ENCODE measurements at regions not wholly inside any gene's neighbourhood (a gene's known extent, or its start where the extent isn't known, plus 50 kb on each side); places are given as distances from the start of the nearest gene placed in this dataset.

DNA sequence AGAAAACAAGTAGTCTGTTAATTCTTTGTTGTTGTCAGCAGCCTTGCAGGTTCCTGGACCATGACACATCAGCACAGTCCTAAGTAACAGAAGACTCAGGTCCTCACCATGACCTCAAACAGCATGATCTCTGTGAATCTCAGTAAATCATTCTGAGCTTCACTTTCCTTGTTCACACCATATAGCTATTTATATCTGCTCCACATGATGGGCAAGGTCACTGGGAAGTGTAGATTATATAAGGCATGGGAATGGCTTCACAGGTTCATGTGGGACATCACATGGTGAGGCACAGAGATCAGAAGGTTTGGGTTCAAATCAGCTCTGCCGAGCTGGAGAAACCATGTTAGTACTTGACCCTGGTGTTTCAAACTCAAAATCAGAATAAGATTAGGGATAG lies 245.4 kb upstream of the SPTLC3 start:
- DNase-seq: no peak

- peak; percentile 15 for DNase-seq
Measured at GRCh38 chr20:12764053-12764452, 244.7 kb upstream of the SPTLC3 start.

DNA sequence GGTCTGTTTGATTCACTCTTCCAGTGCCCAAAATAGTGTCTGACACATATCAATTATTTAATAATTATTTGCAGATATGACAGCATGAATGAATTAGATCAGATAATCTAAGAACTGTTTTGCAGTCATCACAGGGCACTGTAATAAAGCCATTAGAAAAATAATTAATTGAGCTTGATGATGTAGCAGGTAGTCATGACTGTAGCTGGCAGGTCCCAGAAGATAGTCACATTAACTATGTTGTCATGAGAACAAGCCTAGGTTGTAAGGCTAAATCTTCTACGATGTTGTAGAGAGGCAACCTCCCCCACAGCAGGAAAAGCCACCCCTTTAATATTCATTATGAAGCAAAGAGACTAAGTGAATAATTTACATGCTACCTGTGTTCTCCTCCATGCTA lies 243.9 kb upstream of the SPTLC3 start:
- no peak for DNase-seq

DNA sequence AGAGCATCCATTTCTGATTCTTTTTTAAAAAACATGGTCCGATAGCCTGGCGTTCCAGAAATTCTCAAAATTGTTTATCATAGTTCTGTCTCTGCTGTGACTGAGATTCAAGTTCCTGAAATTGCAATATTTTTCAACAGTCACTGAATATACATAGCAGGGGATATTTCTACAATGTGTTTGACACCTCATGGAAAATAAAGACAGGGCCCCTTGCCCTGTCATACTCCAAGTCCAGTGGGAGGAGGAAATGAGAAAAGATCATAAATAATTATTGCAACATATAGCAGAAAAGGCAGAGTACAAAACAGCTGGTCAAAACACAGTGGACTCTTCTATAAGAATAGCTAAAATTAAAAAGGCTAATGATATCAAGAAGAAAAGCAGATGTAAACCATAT lies 234.8 kb upstream of the SPTLC3 start:
- no peak for DNase-seq

GRCh38 chr20:12775041-12775440 lies 233.7 kb upstream of the SPTLC3 start:
- peak; percentile 24 for DNase-seq

GRCh38 chr20:12777016-12777415 lies 231.8 kb upstream of the SPTLC3 start:
- no peak for DNase-seq

GRCh38 chr20:12786276-12786675 lies 222.5 kb upstream of the SPTLC3 start:
- DNase-seq: peak; percentile 19

DNA sequence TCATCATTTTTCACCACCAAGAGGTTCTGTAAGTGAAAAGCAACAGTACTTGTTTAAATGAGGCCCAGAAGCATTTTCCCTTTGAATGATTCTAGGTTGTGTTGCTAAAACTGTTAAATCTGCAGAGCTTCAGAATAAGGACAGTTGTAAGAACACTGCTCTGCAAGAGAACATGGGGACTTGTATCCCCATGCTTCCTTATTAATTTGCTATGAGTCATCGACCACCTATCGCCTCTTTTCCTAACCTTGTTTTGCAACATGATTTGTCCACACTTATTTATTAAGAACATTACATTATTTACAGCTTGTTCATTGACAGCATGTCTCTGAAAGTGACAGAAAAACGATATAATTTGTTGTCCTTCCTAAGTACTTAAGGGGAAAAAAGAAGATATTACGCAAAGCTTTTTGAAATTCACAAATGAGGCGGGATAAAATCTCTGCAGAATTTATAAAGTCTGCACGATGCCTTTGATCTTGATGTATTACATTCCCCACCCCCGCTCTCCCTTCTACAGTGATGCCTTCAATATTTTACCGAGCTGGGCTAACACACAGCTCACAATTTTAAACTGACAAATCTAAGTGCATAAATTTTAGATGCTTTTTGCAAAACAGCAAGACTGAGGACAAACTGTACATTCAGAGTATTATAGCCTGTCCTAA lies 220.0 kb upstream of the SPTLC3 start:
- DNase-seq: peak; percentile 34

- DNase-seq: peak; percentile 56
Measured at GRCh38 chr20:12790859-12791258, 217.9 kb upstream of the SPTLC3 start.

GRCh38 chr20:12798286-12798685 lies 210.5 kb upstream of the SPTLC3 start:
- no peak for DNase-seq

DNA sequence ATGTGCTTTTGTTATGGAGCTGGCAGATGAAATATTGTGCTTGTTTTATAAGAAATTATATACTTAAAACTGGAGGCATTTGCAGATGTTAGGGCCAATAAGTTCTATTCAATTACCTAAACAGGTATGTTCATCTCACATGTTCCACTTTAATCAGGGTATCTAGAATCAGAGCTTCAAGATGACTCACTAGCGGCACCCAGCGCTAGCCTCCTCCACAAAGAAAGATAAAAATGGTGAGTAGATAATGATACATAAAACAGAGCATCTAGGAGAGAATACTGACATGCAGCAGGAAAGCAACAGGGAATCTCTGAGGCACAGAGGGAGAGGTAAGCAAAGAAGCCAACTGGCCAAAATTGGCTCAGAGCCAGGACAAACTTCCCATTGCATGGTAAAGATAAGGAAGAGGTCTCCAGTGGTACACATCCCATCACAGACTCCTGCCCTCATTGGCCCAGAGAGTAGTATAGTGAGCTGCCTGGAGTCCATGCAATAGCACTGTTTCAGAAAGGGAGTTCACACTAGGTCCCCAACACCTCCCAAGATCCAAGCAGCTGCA lies 200.7 kb upstream of the SPTLC3 start:
- DNase-seq: no peak

DNA sequence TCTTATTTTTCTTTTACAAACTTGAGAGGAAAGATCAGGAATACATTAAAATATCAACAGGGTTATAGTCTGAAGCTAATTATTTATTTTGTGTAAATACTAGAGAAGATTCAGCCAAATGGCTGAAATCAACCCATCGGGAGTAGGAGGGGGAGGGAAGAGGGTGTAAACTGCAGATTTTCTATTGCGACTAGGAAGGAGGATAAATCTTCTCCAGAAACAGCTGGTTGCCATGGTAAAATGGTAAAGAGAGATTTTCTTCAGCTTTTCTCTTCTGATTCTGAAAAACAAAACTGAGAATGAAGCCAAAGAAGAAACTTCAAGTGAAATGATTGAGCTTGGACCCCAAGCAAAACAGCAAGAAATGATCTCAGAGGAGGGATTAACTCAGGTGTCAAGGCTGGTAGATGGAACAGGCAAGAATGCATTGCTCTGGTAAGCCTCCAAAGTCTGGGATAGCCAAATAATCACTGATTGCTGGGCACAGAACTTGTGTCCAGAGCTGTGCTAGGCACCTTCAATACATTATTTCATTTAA lies 193.5 kb upstream of the SPTLC3 start:
- DNase-seq: no peak

- DNase-seq: no peak
Measured at GRCh38 chr20:12815778-12816408, 192.9 kb upstream of the SPTLC3 start.

GRCh38 chr20:12821249-12821648 lies 187.5 kb upstream of the SPTLC3 start:
- DNase-seq: no peak

- DNase-seq: no peak
Measured at GRCh38 chr20:12823734-12824133, 185.0 kb upstream of the SPTLC3 start.

DNA sequence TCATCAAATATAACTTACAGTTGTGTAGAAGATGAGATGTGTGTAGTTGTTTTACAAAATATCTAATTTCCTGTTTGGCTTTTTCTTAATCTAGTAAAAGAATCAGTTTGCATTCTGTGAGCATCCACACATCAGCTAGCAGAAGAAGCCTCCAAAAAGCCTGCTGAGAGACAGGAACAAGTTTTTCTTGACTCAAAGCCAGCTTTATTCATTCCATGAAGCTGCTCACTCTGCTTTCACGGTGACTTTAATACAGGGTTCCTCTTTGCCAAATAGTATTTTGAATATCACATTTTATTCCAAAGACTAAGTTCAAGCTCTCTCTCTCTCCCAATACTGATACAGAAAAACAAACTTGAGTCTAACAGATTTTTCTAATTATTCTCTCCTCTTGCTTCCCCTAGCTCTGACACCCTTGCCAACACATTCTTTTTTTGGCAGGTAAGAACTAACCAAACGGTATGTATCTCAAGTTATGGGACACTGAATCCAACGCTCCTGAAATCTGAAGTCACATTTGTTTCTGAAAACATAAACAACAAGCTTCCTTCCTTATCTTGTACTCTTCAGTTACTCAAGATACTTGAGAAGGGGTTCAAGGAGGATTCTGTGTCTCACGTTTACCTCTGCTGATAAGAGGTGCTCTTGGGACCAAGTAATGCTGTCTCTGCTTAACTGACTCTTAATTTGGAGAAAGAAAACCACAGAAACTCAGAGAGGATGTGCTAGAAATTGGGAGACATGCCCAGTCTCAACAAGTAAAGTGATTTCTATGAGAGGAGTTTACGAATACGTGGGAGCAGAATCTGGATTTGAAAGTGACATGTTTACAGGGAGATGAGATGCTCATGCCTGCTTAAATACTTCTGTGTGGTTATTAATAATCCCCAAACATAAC lies 184.2 kb upstream of the SPTLC3 start:
- DNase-seq: peak; percentile 62

GRCh38 chr20:12825226-12825595 lies 183.6 kb upstream of the SPTLC3 start:
- no peak for DNase-seq

DNA sequence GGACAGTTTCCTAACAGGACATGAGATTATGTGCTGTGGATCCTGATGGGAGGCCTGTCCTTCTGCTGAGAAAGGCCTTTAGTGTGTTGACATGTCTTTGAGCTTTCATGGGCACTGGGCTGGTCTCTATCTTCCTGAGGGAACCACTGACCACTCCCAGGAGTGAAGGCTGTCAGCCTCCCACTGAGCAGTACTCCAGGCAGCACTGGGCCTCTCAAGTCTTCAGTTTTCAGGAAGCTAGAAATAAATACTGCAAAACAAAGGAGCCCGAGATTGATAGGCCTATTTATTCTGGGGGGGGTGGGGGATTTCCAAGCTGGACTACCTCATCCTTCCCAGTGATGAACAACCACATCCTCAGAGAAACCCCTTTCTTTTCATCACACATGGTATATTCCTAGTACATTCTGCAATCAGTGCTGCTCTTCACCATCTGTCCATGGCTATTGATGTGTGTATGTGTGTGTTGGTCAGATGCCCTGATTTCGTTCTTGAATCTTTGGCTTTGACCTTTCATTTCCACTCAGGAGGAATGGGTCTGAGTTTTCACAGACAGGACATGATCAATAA lies 180.9 kb upstream of the SPTLC3 start:
- DNase-seq: peak; percentile 58

GRCh38 chr20:12829170-12829569 lies 179.6 kb upstream of the SPTLC3 start:
- no peak for DNase-seq

DNA sequence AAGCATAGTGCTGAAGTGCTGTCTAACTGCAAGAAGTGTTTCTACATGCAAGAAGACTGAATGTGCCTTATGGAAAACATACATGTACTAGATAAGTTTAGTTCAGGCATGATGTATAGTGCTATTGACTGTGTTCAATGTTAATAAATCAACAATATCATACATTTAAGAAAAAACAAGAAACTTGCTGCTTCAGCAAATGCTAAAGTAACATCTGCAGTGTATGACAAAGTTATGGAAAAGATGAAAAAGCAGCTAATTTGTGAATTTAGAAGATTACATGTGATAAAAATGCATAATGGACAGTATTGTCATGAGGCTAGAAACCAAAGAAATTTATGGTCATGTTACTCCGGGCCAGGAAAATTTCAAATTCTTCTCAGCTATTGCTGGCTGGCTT lies 174.9 kb upstream of the SPTLC3 start:
- no peak for DNase-seq

GRCh38 chr20:12835999-12836398 lies 172.8 kb upstream of the SPTLC3 start:
- DNase-seq: no peak

DNA sequence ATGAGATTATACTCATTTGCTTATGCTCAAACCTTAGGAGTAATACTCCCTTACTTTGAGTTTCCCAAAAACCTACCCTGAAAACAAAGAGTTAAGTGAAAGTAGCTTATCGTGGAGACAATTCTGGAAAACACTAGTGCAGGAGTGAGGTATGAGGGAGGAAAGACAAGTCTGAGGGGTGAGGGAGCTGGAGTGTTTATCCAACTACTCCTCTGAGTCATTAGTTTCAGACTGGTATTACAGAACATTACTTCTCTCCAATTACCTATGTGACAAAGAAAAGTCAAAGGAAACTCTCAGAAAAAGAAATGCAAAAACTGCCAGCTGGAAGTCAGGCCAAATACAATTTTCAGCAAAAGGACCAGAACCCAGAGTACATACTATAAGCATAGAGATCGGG lies 171.1 kb upstream of the SPTLC3 start:
- no peak for DNase-seq

Data from eye (tissue), 1 donor.